Type B pancreatic cell (in vitro differentiated cells): ENCODE measurements at regions not wholly inside any gene's neighbourhood (a gene's known extent, or its start where the extent isn't known, plus 50 kb on each side); places are given as distances from the start of the nearest gene placed in this dataset.
"Not testable (repeated sequence)": the region's sequence is repeated elsewhere in the genome, so short reads cannot be mapped to it uniquely, and the experiment has no call there.

Experiments used
- DNase-seq: peaks from one replicate; pipeline ENCODE4 v3.0.0; 2021; ENCODE audit warnings: mixed read lengths; ENCODE audit not compliant: unreplicated experiment; ENCODE audit errors: extremely low spot score
- H3K27ac Mint-ChIP-seq: 2 replicates; pipeline ENCODE4 v1.8.0; 2021; ENCODE audit warnings: mild to moderate bottlenecking, mixed read lengths
- H3K27me3 Mint-ChIP-seq: 2 replicates; pipeline ENCODE4 v1.8.0; 2021; ENCODE audit warnings: mixed read lengths
- H3K36me3 Mint-ChIP-seq: 2 replicates; pipeline ENCODE4 v1.8.0; 2021; ENCODE audit warnings: mixed read lengths
- H3K4me1 Mint-ChIP-seq: one replicate; pipeline ENCODE4 v1.8.0; 2021; ENCODE audit warnings: mixed read lengths; ENCODE audit not compliant: unreplicated experiment
- H3K4me3 Mint-ChIP-seq: 2 replicates; pipeline ENCODE4 v1.8.0; 2021; ENCODE audit warnings: mild to moderate bottlenecking, mixed read lengths
- H3K9me3 Mint-ChIP-seq: 2 replicates; pipeline ENCODE4 v1.8.0; 2021; ENCODE audit warnings: mixed read lengths
- TF ChIP-seq, protein P1 (sequence below): fragments of 200-600 bp; sonication (generic); conservative IDR thresholded peaks from 2 replicates; pipeline ENCODE4 v1.5.0; 2021; ENCODE audit warnings: antibody characterized with exemption, mild to moderate bottlenecking

- peaks cover 5% of the 10 kb centered on the region for H3K27me3 Mint-ChIP-seq
Measured at GRCh38 chr2:236833501-236834073, 252.1 kb upstream of the COPS8 start.

GRCh38 chr2:236834284-236834683 lies 251.4 kb upstream of the COPS8 start:
- Mint-ChIP-seq H3K27ac (no peak overlapping the region), H3K4me1 (peaks cover 6% of the 10 kb centered on the region), H3K9me3 (peaks cover 7% of the 10 kb centered on the region), H3K36me3 (peaks cover 6% of the 10 kb centered on the region), H3K4me3 (no peak overlapping the region), H3K27me3 (peaks cover 5% of the 10 kb centered on the region)
- no peak for DNase-seq
- TF ChIP-seq, protein P1, sequence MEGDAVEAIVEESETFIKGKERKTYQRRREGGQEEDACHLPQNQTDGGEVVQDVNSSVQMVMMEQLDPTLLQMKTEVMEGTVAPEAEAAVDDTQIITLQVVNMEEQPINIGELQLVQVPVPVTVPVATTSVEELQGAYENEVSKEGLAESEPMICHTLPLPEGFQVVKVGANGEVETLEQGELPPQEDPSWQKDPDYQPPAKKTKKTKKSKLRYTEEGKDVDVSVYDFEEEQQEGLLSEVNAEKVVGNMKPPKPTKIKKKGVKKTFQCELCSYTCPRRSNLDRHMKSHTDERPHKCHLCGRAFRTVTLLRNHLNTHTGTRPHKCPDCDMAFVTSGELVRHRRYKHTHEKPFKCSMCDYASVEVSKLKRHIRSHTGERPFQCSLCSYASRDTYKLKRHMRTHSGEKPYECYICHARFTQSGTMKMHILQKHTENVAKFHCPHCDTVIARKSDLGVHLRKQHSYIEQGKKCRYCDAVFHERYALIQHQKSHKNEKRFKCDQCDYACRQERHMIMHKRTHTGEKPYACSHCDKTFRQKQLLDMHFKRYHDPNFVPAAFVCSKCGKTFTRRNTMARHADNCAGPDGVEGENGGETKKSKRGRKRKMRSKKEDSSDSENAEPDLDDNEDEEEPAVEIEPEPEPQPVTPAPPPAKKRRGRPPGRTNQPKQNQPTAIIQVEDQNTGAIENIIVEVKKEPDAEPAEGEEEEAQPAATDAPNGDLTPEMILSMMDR, result no peak

More at GRCh38 chr2:236833501-236834073, 252.1 kb upstream of the COPS8 start:
- Mint-ChIP-seq H3K36me3 (peaks cover 6% of the 10 kb centered on the region), H3K4me3 (no peak overlapping the region), H3K9me3 (peaks cover 7% of the 10 kb centered on the region), H3K27ac (no peak overlapping the region), H3K4me1 (peaks cover 6% of the 10 kb centered on the region)
- no peak for DNase-seq
- TF ChIP-seq, protein P1, result no peak

- Mint-ChIP-seq H3K4me3 (no peak overlapping the region), H3K27me3 (peaks cover 5% of the 10 kb centered on the region), H3K36me3 (peaks cover 6% of the 10 kb centered on the region), H3K27ac (no peak overlapping the region), H3K4me1 (peaks cover 8% of the 10 kb centered on the region), H3K9me3 (peaks cover 7% of the 10 kb centered on the region)
- TF ChIP-seq, protein P1, result no peak
- DNase-seq, result no peak
Measured at GRCh38 chr2:236835307-236836024, 250.2 kb upstream of the COPS8 start.

DNA sequence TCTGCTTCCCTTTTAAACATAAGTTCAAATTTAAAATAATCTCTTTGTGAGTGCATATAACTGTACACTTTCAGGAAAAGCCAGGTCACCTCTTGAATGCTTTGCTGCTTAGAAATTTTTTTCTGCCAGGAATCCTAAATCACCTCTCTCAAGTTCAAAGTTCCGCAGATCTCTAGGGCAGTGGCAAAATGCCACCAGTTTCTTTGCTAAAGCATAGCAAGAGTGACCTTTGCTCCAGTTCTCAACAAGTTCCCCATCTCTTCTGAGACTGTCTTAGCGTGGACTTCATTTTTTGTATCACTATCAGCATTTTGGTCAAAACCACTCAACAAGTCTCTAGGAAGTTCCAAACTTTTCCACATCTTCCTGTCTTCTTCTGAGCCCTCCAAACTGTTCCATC lies 249.7 kb upstream of the COPS8 start:
- not testable (repeated sequence) for H3K36me3 Mint-ChIP-seq, H3K9me3 Mint-ChIP-seq, H3K27ac Mint-ChIP-seq, DNase-seq, H3K27me3 Mint-ChIP-seq, H3K4me3 Mint-ChIP-seq
- H3K4me1 Mint-ChIP-seq, result peaks cover 11% of the 10 kb centered on the region

DNA sequence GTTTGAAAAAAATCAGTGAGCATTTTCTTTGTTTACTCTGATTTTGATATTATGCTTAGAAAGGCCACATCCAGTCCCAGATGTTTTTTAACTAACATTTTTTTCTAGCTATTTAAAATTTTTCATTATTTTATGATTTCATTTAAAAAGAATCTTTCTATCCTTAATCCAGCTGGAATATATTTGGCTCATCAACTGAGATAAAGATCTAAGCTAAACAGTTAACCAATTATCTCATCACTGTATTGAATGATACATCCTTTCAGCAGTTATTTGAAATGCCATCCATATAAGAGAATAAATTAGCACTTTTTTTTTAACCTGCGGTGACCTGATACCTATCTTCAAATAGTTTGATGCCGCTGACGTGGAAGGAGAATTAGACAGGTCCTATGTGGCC lies 245.5 kb upstream of the COPS8 start:
- Mint-ChIP-seq H3K4me1 (peaks cover 14% of the 10 kb centered on the region), H3K27me3 (peaks cover 10% of the 10 kb centered on the region), H3K36me3 (peaks cover 11% of the 10 kb centered on the region), H3K4me3 (no peak overlapping the region), H3K9me3 (peaks cover 7% of the 10 kb centered on the region), H3K27ac (no peak overlapping the region)
- no peak for DNase-seq
- TF ChIP-seq, protein P1, result no peak

DNA sequence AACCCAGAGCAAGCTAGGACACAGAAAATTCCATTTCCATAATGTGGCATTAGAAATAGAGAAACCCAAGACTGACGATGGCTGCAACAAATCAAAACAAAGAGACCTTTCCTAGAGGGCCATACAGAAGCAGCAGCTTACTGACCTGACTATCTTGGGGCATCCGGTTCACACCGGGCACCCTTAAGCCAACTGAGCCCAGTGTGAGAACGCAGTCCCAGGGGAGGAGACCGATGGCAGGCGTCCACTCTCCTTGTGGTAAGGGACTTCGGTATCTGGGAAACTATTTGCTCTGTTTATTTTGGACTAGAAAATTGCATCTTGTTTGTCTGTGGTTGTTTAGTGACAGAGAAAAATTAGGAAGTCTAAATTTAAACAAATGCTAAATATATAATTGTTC lies 244.8 kb upstream of the COPS8 start:
- no peak overlapping the region for H3K4me3 Mint-ChIP-seq
- H3K27ac Mint-ChIP-seq, result no peak overlapping the region
- TF ChIP-seq, protein P1, result no peak
- H3K4me1 Mint-ChIP-seq, result peaks cover 17% of the 10 kb centered on the region
- no peak for DNase-seq
- H3K36me3 Mint-ChIP-seq, result peaks cover 10% of the 10 kb centered on the region
- H3K9me3 Mint-ChIP-seq, result peaks cover 9% of the 10 kb centered on the region
- H3K27me3 Mint-ChIP-seq, result peaks cover 12% of the 10 kb centered on the region
